ENCODE measurements at regions not wholly inside any gene's neighbourhood (a gene's known extent, or its start where the extent isn't known, plus 50 kb on each side); places are given as distances from the start of the nearest gene placed in this dataset.
A peak's percentile ranks its signal among the peaks of the same experiment; 100 is the strongest.
"Not testable (repeated sequence)": the region's sequence is repeated elsewhere in the genome, so short reads cannot be mapped to it uniquely, and the experiment has no call there.

DNA sequence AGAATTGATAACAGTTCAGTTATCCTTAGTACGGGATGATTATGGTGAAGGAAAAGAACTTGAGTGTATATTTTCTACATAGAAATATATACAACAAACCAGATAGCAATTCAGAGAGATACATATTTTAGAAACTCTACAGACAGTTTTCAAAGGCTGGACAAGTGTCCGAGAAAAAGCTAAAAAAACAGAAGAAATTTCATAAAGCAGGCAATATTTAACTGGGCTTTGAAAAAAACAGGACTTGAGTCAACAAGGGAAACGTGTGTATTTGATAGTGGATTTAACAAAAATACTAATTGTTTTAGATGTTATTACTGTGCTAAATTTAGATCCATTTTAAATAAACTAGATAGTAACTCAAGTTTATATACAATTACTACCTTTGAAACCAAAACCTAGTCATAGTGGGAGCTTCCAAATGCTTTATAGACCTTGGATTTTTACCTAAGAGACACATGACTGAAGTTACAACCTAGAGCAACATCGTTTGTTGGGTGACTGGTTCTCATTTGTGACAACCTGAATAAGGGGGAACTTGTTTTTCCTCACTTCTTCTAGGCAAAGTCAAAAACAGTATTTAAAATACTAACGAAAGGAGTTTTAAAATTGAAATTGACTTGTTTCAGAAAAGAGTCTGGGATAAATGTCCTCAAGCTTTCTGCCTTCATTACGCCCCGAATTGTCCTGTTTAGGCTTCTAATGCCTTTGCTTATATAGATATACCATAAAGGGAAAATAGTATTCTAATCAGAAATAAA is 116.7 kb upstream of the PRSS16 start:
- peaks cover 13% of the 10 kb centered on the region for H3K4me1 Mint-ChIP-seq (ENCODE audit: low read depth, unreplicated experiment)

DNA sequence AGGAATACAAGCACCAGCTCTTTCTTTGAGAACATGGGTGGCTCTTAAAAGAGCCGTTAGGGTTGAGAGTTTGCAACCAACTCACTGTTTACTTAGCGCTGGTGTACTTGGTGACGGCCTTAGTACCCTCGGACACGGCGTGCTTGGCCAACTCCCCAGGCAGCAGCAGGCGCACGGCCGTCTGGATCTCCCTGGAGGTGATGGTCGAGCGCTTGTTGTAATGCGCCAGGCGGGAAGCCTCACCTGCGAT is 115.3 kb upstream of the PRSS16 start:
- H3K4me1 Mint-ChIP-seq (ENCODE audit: low read depth, unreplicated experiment), result peaks cover 13% of the 10 kb centered on the region
- H3K4me2 ChIP-seq (ENCODE audit: low read length), result peak overlapping the region; percentile 90
- H3K4me1 ChIP-seq (ENCODE audit: insufficient read depth, low read length), result peaks cover 11% of the 10 kb centered on the region
- not testable (repeated sequence) for H3K79me2 ChIP-seq (ENCODE audit: insufficient read depth, low read length); H3K36me3 Mint-ChIP-seq (ENCODE audit: low read depth, unreplicated experiment); H3K27me3 Mint-ChIP-seq (ENCODE audit: low read depth, unreplicated experiment); FAIRE-seq; H3K36me3 ChIP-seq (ENCODE audit: insufficient read depth, low read length); H3K9me3 Mint-ChIP-seq (ENCODE audit: unreplicated experiment); H3K27ac Mint-ChIP-seq (ENCODE audit: unreplicated experiment); H3K27me3 ChIP-seq (ENCODE audit: insufficient read depth, low read length); H3K4me3 Mint-ChIP-seq (ENCODE audit: unreplicated experiment); H4K20me1 ChIP-seq (ENCODE audit: insufficient read depth, low read length); DNase-seq (ENCODE audit: low read depth); H3K9me3 ChIP-seq (ENCODE audit: insufficient read depth, low read depth, low read length)
- peak overlapping the region; percentile 72 for H3K4me3 ChIP-seq (ENCODE audit: insufficient read depth, low read depth, low read length)
- peak overlapping the region; percentile 18 for H2AFZ ChIP-seq (ENCODE audit: low read depth, low read length)
- peak overlapping the region; percentile 75 for H3K27ac ChIP-seq (ENCODE audit: low read depth, low read length)
- peak overlapping the region; percentile 86 for H3K9ac ChIP-seq (ENCODE audit: low read length)

More for the DNA sequence above, 116.7 kb upstream of the PRSS16 start:
- no peak overlapping the region for H2AFZ ChIP-seq (ENCODE audit: low read depth, low read length)
- no peaks in the 10 kb centered on the region for H3K79me2 ChIP-seq (ENCODE audit: insufficient read depth, low read length)
- H3K27me3 Mint-ChIP-seq (ENCODE audit: low read depth, unreplicated experiment), result no peaks in the 10 kb centered on the region
- FAIRE-seq (no peak), DNase-seq (ENCODE audit: low read depth) (no peak)
- no peaks in the 10 kb centered on the region for H3K9me3 Mint-ChIP-seq (ENCODE audit: unreplicated experiment)
- H4K20me1 ChIP-seq (ENCODE audit: insufficient read depth, low read length), result no peaks in the 10 kb centered on the region
- H3K27ac Mint-ChIP-seq (ENCODE audit: unreplicated experiment), result no peak overlapping the region
- peaks cover 2% of the 10 kb centered on the region for H3K36me3 Mint-ChIP-seq (ENCODE audit: low read depth, unreplicated experiment)
- H3K9me3 ChIP-seq (ENCODE audit: insufficient read depth, low read depth, low read length), result no peaks in the 10 kb centered on the region
- peak overlapping the region; percentile 90 for H3K4me2 ChIP-seq (ENCODE audit: low read length)
- H3K36me3 ChIP-seq (ENCODE audit: insufficient read depth, low read length), result no peaks in the 10 kb centered on the region
- TF ChIP-seq, protein P1, sequence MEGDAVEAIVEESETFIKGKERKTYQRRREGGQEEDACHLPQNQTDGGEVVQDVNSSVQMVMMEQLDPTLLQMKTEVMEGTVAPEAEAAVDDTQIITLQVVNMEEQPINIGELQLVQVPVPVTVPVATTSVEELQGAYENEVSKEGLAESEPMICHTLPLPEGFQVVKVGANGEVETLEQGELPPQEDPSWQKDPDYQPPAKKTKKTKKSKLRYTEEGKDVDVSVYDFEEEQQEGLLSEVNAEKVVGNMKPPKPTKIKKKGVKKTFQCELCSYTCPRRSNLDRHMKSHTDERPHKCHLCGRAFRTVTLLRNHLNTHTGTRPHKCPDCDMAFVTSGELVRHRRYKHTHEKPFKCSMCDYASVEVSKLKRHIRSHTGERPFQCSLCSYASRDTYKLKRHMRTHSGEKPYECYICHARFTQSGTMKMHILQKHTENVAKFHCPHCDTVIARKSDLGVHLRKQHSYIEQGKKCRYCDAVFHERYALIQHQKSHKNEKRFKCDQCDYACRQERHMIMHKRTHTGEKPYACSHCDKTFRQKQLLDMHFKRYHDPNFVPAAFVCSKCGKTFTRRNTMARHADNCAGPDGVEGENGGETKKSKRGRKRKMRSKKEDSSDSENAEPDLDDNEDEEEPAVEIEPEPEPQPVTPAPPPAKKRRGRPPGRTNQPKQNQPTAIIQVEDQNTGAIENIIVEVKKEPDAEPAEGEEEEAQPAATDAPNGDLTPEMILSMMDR (IDR thresholded peaks at IDR 0.05; ENCODE audit: insufficient read depth, low read depth, low read length), result no peak
- no peak for TF ChIP-seq EZH2 (IDR thresholded peaks at IDR 0.05; ENCODE audit: insufficient read depth, low read length)
- H3K27me3 ChIP-seq (ENCODE audit: insufficient read depth, low read length), result no peaks in the 10 kb centered on the region
- no peak overlapping the region for H3K4me3 Mint-ChIP-seq (ENCODE audit: unreplicated experiment)
- peak overlapping the region; percentile 72 for H3K4me3 ChIP-seq (ENCODE audit: insufficient read depth, low read depth, low read length)
- peak overlapping the region; percentile 86 for H3K9ac ChIP-seq (ENCODE audit: low read length)
- peaks cover 11% of the 10 kb centered on the region for H3K4me1 ChIP-seq (ENCODE audit: insufficient read depth, low read length)
- peak overlapping the region; percentile 75 for H3K27ac ChIP-seq (ENCODE audit: low read depth, low read length)

DNA sequence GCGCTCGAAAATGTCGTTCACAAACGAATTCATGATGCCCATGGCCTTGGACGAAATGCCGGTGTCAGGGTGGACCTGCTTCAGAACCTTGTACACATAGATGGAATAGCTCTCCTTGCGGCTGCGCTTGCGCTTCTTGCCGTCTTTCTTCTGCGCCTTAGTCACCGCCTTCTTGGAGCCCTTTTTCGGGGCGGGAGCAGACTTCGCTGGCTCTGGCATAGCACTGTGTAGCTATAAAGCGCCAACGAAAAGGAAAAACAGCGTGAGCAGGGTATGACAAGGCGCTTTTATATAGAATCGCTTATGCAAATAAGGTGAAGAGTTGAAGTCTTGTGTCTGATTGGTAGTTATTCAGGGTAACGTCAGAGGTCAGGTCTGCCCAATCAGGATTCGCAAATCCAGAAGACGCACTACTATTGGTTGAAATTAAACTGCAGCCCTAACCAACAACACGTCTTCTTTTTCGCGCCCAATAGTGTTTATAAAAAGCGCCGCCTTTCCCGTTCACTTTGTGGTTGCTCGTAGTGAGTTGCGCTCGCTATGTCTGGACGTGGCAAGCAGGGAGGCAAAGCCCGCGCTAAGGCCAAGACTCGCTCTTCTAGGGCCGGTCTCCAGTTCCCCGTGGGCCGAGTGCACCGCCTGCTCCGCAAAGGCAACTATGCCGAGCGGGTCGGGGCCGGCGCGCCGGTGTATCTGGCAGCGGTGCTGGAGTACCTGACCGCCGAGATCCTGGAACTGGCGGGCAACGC is 114.8 kb upstream of the PRSS16 start:
- H3K27ac Mint-ChIP-seq (ENCODE audit: unreplicated experiment), result no peak overlapping the region
- H3K9me3 Mint-ChIP-seq (ENCODE audit: unreplicated experiment), result no peaks in the 10 kb centered on the region
- Histone ChIP-seq H3K4me3 (ENCODE audit: insufficient read depth, low read depth, low read length) (peak overlapping the region; percentile 72), H3K9me3 (ENCODE audit: insufficient read depth, low read depth, low read length) (no peaks in the 10 kb centered on the region), H3K4me1 (ENCODE audit: insufficient read depth, low read length) (peaks cover 11% of the 10 kb centered on the region), H3K9ac (ENCODE audit: low read length) (peak overlapping the region; percentile 89), H3K27ac (ENCODE audit: low read depth, low read length) (peak overlapping the region; percentile 87), H3K79me2 (ENCODE audit: insufficient read depth, low read length) (no peaks in the 10 kb centered on the region), H3K36me3 (ENCODE audit: insufficient read depth, low read length) (no peaks in the 10 kb centered on the region), H3K4me2 (ENCODE audit: low read length) (peak overlapping the region; percentile 90), H3K27me3 (ENCODE audit: insufficient read depth, low read length) (no peaks in the 10 kb centered on the region), H4K20me1 (ENCODE audit: insufficient read depth, low read length) (no peaks in the 10 kb centered on the region), H2AFZ (ENCODE audit: low read depth, low read length) (peak overlapping the region; percentile 39)
- peaks cover 13% of the 10 kb centered on the region for H3K4me1 Mint-ChIP-seq (ENCODE audit: low read depth, unreplicated experiment)
- H3K36me3 Mint-ChIP-seq (ENCODE audit: low read depth, unreplicated experiment), result peaks cover 2% of the 10 kb centered on the region
- peak; percentile 75 for FAIRE-seq
- DNase-seq (ENCODE audit: low read depth), result peak; percentile 99
- H3K27me3 Mint-ChIP-seq (ENCODE audit: low read depth, unreplicated experiment), result no peaks in the 10 kb centered on the region
- no peak for TF ChIP-seq EZH2 (IDR thresholded peaks at IDR 0.05; ENCODE audit: insufficient read depth, low read length)
- TF ChIP-seq, protein P1 (IDR thresholded peaks at IDR 0.05; ENCODE audit: insufficient read depth, low read depth, low read length), result no peak
- H3K4me3 Mint-ChIP-seq (ENCODE audit: unreplicated experiment), result no peak overlapping the region

All from astrocyte (in vitro differentiated cells and primary cell).